GM12878 (cell line): ENCODE measurements at regions not wholly inside any gene's neighbourhood (a gene's known extent, or its start where the extent isn't known, plus 50 kb on each side); places are given as distances from the start of the nearest gene placed in this dataset.

Experiments used
- ASH2L ChIP-seq: fragments of 300-600, 200-600 bp; sonication (generic); IDR thresholded peaks from 2 replicates; pipeline ENCODE4 v1.6.1; 2017; ENCODE audit warnings: low read depth, mild to moderate bottlenecking, borderline replicate concordance
- CBX5 ChIP-seq: sonication (generic); IDR thresholded peaks from 2 replicates; pipeline ENCODE4 v1.6.1; 2016; ENCODE audit warnings: low read depth, moderate library complexity, mild to moderate bottlenecking, inconsistent platforms
- EP300 ChIP-seq, 2 experiments: fragments of 150-350 bp in 1 of 2; IDR thresholded peaks; 2 replicates each; pipeline ENCODE4 v1.6.1; 2011 to 2012; ENCODE audit warnings: low read depth in 2 of 2, low read length in 2 of 2, borderline replicate concordance in 1 of 2, improper control_type of control experiment in 1 of 2, inconsistent platforms in 1 of 2; ENCODE audit not compliant: control insufficient read depth in 1 of 2
- MTA3 ChIP-seq: IDR thresholded peaks from 2 replicates; pipeline ENCODE4 v1.6.1; 2012; ENCODE audit warnings: low read length, inconsistent platforms, borderline replicate concordance
- POLR2A ChIP-seq: IDR thresholded peaks from 2 replicates; pipeline ENCODE4 v1.6.1; 2011; ENCODE audit warnings: low read depth, mild to moderate bottlenecking, low read length
- RELA ChIP-seq: fragments of 450-650 bp; IDR thresholded peaks from 2 replicates; pipeline ENCODE4 v1.8.0; 2014; ENCODE audit warnings: borderline replicate concordance; ENCODE audit not compliant: partially characterized antibody
- TF ChIP-seq, protein P1 (sequence below): IDR thresholded peaks from 2 replicates; pipeline ENCODE4 v1.6.1; 2012; ENCODE audit warnings: low read depth, low read length, improper control_type of control experiment
- TF ChIP-seq, protein P2 (sequence below), 3 experiments: IDR thresholded peaks in 2 of 3; conservative IDR thresholded peaks in 1 of 3; 2 replicates each; pipeline ENCODE4 v1.5.1; 2011; ENCODE audit warnings: low read depth in 3 of 3, low read length in 3 of 3, mild to moderate bottlenecking in 3 of 3, control low read depth in 2 of 3, moderate library complexity in 2 of 3, inconsistent platforms in 1 of 3, mixed read lengths in 1 of 3; ENCODE audit not compliant: control insufficient read depth in 2 of 3, insufficient read depth in 1 of 3; ENCODE audit errors: extremely low read depth in 1 of 3
- TF ChIP-seq, protein P3 (sequence below): IDR thresholded peaks from 2 replicates; pipeline ENCODE4 v1.6.1; 2011; ENCODE audit warnings: borderline replicate concordance, low read depth, mild to moderate bottlenecking, moderate library complexity, mixed read lengths, low read length; ENCODE audit not compliant: insufficient read depth; ENCODE audit errors: extremely low read length

DNA sequence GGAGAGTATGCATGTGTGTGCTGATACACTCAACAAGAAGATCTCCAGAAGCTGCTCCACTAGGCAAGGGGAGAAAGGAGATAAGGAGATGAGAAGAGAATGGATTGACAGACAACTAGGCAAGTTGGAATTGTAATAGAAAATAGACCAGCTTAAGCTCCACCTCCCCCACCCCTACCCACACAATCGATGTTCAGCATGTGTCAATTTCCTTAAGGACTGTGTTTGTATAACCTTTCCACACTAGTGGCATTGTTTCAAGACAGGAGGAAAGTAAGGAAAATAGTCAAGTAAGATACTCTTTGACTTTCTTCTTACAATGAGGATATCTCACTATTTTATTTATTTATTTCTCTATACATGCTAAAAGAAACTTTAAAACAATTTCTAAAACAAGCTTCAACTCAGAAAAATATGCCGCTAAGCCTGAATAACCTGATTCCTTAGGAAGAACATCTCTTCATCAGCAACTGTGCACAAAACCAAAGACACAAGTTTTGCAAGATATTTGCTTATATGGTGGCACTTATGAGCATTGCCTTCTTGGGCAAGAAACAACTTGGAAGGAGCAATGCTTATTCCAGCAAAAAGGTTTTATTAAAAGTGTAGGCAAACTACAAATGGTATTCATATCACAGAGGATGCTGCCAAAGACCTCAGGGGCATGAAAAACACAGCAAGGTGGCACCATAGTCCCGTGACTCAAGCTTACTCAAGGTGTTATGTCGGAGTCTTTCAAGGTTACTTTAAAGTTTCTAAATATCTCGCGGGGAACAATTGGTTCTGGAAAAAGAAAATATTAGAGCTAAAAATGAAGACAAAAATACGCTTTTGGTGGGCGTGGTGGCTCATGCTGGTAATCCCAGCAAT is 249.1 kb downstream of the COL12A1 start:
- TF ChIP-seq EP300 (IDR thresholded peaks at IDR 0.05; ENCODE audit: borderline replicate concordance in 1 of 2, control insufficient read depth in 1 of 2, low read depth in 2 of 2, low read length in 2 of 2): no peak
- TF ChIP-seq ASH2L: no peak
- TF ChIP-seq CBX5: no peak
- TF ChIP-seq, protein P1, sequence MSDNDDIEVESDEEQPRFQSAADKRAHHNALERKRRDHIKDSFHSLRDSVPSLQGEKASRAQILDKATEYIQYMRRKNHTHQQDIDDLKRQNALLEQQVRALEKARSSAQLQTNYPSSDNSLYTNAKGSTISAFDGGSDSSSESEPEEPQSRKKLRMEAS: no peak
- TF ChIP-seq, protein P2, sequence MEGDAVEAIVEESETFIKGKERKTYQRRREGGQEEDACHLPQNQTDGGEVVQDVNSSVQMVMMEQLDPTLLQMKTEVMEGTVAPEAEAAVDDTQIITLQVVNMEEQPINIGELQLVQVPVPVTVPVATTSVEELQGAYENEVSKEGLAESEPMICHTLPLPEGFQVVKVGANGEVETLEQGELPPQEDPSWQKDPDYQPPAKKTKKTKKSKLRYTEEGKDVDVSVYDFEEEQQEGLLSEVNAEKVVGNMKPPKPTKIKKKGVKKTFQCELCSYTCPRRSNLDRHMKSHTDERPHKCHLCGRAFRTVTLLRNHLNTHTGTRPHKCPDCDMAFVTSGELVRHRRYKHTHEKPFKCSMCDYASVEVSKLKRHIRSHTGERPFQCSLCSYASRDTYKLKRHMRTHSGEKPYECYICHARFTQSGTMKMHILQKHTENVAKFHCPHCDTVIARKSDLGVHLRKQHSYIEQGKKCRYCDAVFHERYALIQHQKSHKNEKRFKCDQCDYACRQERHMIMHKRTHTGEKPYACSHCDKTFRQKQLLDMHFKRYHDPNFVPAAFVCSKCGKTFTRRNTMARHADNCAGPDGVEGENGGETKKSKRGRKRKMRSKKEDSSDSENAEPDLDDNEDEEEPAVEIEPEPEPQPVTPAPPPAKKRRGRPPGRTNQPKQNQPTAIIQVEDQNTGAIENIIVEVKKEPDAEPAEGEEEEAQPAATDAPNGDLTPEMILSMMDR (IDR thresholded peaks at IDR 0.05 in 2 of 3, conservative IDR thresholded peaks at IDR 0.05 in 1 of 3; ENCODE audit: control insufficient read depth in 2 of 3, extremely low read depth in 1 of 3, insufficient read depth in 1 of 3, low read depth in 3 of 3, low read length in 3 of 3): no peak
- no peak for TF ChIP-seq RELA
- no peak for TF ChIP-seq POLR2A
- TF ChIP-seq MTA3: no peak
- TF ChIP-seq, protein P3, sequence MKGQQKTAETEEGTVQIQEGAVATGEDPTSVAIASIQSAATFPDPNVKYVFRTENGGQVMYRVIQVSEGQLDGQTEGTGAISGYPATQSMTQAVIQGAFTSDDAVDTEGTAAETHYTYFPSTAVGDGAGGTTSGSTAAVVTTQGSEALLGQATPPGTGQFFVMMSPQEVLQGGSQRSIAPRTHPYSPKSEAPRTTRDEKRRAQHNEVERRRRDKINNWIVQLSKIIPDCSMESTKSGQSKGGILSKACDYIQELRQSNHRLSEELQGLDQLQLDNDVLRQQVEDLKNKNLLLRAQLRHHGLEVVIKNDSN: no peak
